ENCODE measurements at regions not wholly inside any gene's neighbourhood (a gene's known extent, or its start where the extent isn't known, plus 50 kb on each side); places are given as distances from the start of the nearest gene placed in this dataset.
"Not testable (repeated sequence)": the region's sequence is repeated elsewhere in the genome, so short reads cannot be mapped to it uniquely, and the experiment has no call there.

DNA sequence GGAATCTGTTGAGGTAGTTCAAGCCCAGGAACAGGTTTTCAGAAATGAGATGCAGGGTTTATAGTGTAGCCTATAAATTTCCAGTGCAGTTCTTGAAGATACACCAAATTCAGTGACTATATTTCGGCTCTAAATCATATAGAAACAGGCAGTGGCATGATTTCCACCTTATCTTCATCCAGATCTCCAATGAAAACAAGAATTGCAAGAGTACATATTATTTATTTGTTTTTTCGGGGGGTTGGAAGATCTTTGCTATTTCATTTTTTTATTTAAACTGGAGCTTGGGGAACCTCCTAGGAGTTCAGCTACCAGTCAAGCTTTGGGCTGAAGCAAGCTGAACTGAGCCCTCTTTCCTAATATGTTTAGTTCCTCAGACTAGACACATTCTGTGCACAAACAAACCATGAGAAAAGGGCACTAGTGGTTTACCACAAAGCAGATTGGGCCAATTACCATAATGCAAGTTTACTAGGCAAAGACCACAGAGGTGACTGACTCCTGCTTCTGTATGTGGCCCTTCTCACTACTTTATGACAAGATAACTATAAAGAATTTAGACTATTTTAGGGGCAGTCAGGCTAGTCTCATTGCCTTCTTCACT, 68.5 kb downstream of the RGS2 start:
- Mint-ChIP-seq H3K4me1 (no peaks in the 10 kb centered on the region), H3K27me3 (peaks cover 2 to 11% of the 10 kb centered on the region in 2 donors), H3K27ac (no peak overlapping the region), H3K9me3 (peaks cover 0 to 3% (median 0%) of the 10 kb centered on the region in 8 donors), H3K36me3 (no peaks in the 10 kb centered on the region), H3K4me3 (no peak overlapping the region)
- Histone ChIP-seq H3K36me3 (ENCODE audit: insufficient read depth, low read length) (no peaks in the 10 kb centered on the region), H3K27me3 (ENCODE audit: insufficient read depth, low read length) (no peaks in the 10 kb centered on the region), H3K27ac (ENCODE audit: low read depth, low read length) (no peak overlapping the region), H3K9me3 (ENCODE audit: control insufficient read depth in 1 of 2, low read length in 2 of 2) (no peaks in the 10 kb centered on the region), H3K4me1 (ENCODE audit: insufficient read depth, low read length) (no peaks in the 10 kb centered on the region), H3K4me3 (ENCODE audit: low read length in 2 of 2) (no peak overlapping the region)
- no peak for DNase-seq
- ChIA-PET CTCF (ENCODE audit: partially characterized antibody) (no interaction called here), POLR2A (ENCODE audit: partially characterized antibody) (no interaction called here)
- intact Hi-C loops (cut with micrococcal nuclease) = no loop called here

DNA sequence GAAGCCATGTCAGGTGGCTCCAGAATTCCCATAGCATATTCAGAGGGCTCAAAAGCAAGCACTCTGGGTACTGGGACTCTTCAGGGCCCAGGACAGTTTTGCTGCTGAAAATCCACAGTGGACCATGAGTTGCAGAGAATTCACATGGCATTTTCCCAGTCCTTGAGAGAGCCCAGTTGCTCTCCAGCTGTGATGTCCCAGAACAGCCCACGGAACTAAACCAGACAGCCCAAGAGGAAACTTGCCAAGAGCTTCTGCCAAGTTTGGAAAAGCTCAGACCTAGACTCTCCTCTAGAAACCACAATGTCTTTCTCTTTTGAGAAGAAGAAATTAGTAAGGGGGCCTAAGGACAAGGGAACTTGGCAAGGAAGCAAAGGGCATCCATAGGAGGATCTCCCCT, 69.4 kb downstream of the RGS2 start:
- H3K4me1 ChIP-seq (ENCODE audit: insufficient read depth, low read length) = no peaks in the 10 kb centered on the region
- H3K4me3 Mint-ChIP-seq = no peak overlapping the region
- POLR2A ChIA-PET (ENCODE audit: partially characterized antibody) = no interaction called here
- peaks cover 0 to 3% (median 0%) of the 10 kb centered on the region in 8 donors for H3K9me3 Mint-ChIP-seq
- H3K27ac ChIP-seq (ENCODE audit: low read depth, low read length) = no peak overlapping the region
- CTCF ChIA-PET (ENCODE audit: partially characterized antibody) = no interaction called here
- DNase-seq = no peak
- H3K27me3 ChIP-seq (ENCODE audit: insufficient read depth, low read length) = no peaks in the 10 kb centered on the region
- H3K36me3 Mint-ChIP-seq = no peaks in the 10 kb centered on the region
- H3K4me3 ChIP-seq (ENCODE audit: low read length in 2 of 2) = no peak overlapping the region
- peaks cover 2 to 11% of the 10 kb centered on the region in 2 donors for H3K27me3 Mint-ChIP-seq
- H3K9me3 ChIP-seq (ENCODE audit: control insufficient read depth in 1 of 2, low read length in 2 of 2) = no peaks in the 10 kb centered on the region
- intact Hi-C loops (cut with micrococcal nuclease) = no loop called here
- H3K36me3 ChIP-seq (ENCODE audit: insufficient read depth, low read length) = no peaks in the 10 kb centered on the region
- H3K4me1 Mint-ChIP-seq = no peaks in the 10 kb centered on the region
- H3K27ac Mint-ChIP-seq = no peak overlapping the region

DNA sequence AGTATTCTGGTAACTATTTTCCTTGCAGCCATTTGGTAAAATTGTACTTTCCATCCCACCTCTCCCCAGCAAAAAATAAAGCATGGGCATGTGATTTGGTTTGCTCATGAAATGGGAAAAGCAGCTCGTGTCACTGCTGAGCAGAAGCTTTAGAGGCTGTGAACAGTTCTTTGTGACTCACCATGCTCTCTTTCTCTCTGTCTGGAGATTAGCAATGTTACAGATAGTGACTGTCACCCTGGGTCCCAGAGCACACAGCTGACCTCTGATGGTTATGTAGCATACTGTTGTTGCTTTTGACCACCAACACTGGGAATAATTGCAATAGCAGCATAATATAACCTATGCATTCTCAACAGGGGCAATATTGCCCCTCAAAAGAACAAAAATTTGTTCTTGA, 70.6 kb downstream of the RGS2 start:
- H3K4me1 Mint-ChIP-seq = no peaks in the 10 kb centered on the region
- Histone ChIP-seq H3K27me3 (ENCODE audit: insufficient read depth, low read length) (no peaks in the 10 kb centered on the region), H3K9me3 (ENCODE audit: control insufficient read depth in 1 of 2, low read length in 2 of 2) (no peaks in the 10 kb centered on the region), H3K27ac (ENCODE audit: low read depth, low read length) (no peak overlapping the region), H3K36me3 (ENCODE audit: insufficient read depth, low read length) (no peaks in the 10 kb centered on the region), H3K4me3 (ENCODE audit: low read length in 2 of 2) (no peak overlapping the region), H3K4me1 (ENCODE audit: insufficient read depth, low read length) (no peaks in the 10 kb centered on the region)
- no peak for DNase-seq
- CTCF ChIA-PET (ENCODE audit: partially characterized antibody) = no interaction called here
- no peak overlapping the region for H3K4me3 Mint-ChIP-seq
- peaks cover 0 to 3% (median 0%) of the 10 kb centered on the region in 8 donors for H3K9me3 Mint-ChIP-seq
- peaks cover 2 to 5% of the 10 kb centered on the region in 2 donors for H3K27me3 Mint-ChIP-seq
- H3K27ac Mint-ChIP-seq = no peak overlapping the region
- POLR2A ChIA-PET (ENCODE audit: partially characterized antibody) = no interaction called here
- no peaks in the 10 kb centered on the region for H3K36me3 Mint-ChIP-seq
- intact Hi-C loops (cut with micrococcal nuclease) = no loop called here

DNA sequence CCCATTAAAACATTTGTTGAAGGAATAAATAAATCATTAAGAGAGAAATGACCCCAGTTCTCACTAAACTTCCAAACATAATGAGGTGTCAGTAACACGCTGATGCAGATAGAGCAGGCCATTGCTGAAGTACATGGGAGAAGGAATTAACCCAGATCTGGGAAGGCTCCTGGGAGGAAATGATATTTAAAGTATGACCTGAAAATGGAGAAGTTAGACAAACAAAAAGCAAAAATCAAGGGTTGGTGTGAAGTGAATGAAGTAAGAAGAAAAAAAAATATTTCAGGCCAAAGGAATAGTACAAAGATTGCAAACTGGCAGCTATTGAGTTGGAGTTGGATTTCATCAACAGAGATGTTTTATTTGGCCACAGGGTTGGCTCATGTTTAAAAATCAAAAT, 71.4 kb downstream of the RGS2 start:
- no peak overlapping the region for H3K27ac Mint-ChIP-seq
- intact Hi-C loops (cut with micrococcal nuclease) = no loop called here
- Histone ChIP-seq H3K27me3 (ENCODE audit: insufficient read depth, low read length) (no peaks in the 10 kb centered on the region), H3K9me3 (ENCODE audit: control insufficient read depth in 1 of 2, low read length in 2 of 2) (no peaks in the 10 kb centered on the region), H3K4me3 (ENCODE audit: low read length in 2 of 2) (no peak overlapping the region), H3K4me1 (ENCODE audit: insufficient read depth, low read length) (no peaks in the 10 kb centered on the region), H3K27ac (ENCODE audit: low read depth, low read length) (no peak overlapping the region), H3K36me3 (ENCODE audit: insufficient read depth, low read length) (no peaks in the 10 kb centered on the region)
- H3K9me3 Mint-ChIP-seq = peaks cover 0 to 3% (median 0%) of the 10 kb centered on the region in 8 donors
- ChIA-PET POLR2A (ENCODE audit: partially characterized antibody) (no interaction called here), CTCF (ENCODE audit: partially characterized antibody) (no interaction called here)
- no peaks in the 10 kb centered on the region for H3K4me1 Mint-ChIP-seq
- no peak for DNase-seq
- H3K36me3 Mint-ChIP-seq = no peaks in the 10 kb centered on the region
- H3K4me3 Mint-ChIP-seq = no peak overlapping the region
- H3K27me3 Mint-ChIP-seq = peaks cover 2% of the 10 kb centered on the region in 2 donors

DNA sequence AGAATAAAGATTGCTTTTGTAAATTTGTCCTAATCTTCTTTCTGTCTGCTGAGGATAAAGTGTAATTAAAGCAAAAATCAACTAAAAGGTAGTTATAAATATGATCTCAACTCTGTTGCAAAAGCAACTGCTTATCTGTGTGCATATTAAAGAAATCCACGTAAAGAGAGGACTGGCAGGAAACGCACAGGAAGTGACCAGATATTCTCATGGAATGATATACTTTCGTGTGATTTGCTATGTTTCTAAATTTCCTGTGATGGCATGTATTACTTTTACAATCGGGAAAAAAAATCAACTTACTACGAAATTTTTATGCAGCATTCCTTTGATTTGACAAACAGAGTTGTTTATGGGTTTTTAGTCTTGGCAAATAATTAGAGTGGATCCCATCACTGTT, 75.4 kb downstream of the RGS2 start:
- POLR2A ChIA-PET (ENCODE audit: partially characterized antibody) = no interaction called here
- Histone ChIP-seq H3K4me3 (ENCODE audit: low read length in 2 of 2) (no peak overlapping the region), H3K9me3 (ENCODE audit: control insufficient read depth in 1 of 2, low read length in 2 of 2) (no peaks in the 10 kb centered on the region)

DNA sequence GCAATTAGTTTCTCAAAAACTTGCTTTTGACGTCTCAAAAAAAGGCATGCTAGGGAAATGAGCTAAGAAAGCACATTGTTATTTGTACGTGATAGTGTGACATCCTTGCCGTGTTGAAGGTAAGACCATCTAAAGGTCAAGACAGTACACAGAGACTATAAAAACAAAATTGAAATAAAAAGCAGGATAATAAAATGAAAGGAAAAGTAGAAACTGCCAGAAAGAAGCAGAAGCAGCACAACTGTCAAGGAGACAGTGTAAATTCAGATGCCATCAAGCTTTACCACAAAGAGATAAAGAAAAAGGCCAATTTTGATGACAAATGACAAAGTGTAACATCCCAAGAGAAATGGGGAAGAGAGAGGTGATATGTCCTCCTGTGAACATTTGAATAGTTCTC, 76.5 kb downstream of the RGS2 start:
- H3K27me3 Mint-ChIP-seq; CTCF ChIA-PET (ENCODE audit: partially characterized antibody); H3K4me1 Mint-ChIP-seq; H3K36me3 ChIP-seq (ENCODE audit: insufficient read depth, low read length); H3K9me3 Mint-ChIP-seq; H3K4me3 Mint-ChIP-seq; POLR2A ChIA-PET (ENCODE audit: partially characterized antibody); intact Hi-C loops (cut with micrococcal nuclease); H3K27ac Mint-ChIP-seq; H3K27me3 ChIP-seq (ENCODE audit: insufficient read depth, low read length); H3K4me1 ChIP-seq (ENCODE audit: insufficient read depth, low read length); H3K27ac ChIP-seq (ENCODE audit: low read depth, low read length); H3K9me3 ChIP-seq (ENCODE audit: control insufficient read depth in 1 of 2, low read length in 2 of 2); H3K4me3 ChIP-seq (ENCODE audit: low read length in 2 of 2); H3K36me3 Mint-ChIP-seq; DNase-seq: not testable (repeated sequence)

More for the DNA sequence above, 75.4 kb downstream of the RGS2 start:
- H3K9me3 Mint-ChIP-seq = peaks cover 0 to 3% (median 1%) of the 10 kb centered on the region in 8 donors
- intact Hi-C loops (cut with micrococcal nuclease) = no loop called here
- Histone ChIP-seq H3K36me3 (ENCODE audit: insufficient read depth, low read length) (no peaks in the 10 kb centered on the region), H3K27ac (ENCODE audit: low read depth, low read length) (no peak overlapping the region), H3K27me3 (ENCODE audit: insufficient read depth, low read length) (no peaks in the 10 kb centered on the region), H3K4me1 (ENCODE audit: insufficient read depth, low read length) (no peaks in the 10 kb centered on the region)
- no peak overlapping the region for H3K4me3 Mint-ChIP-seq
- CTCF ChIA-PET (ENCODE audit: partially characterized antibody) = no interaction called here
- no peaks in the 10 kb centered on the region for H3K27me3 Mint-ChIP-seq
- H3K4me1 Mint-ChIP-seq = no peaks in the 10 kb centered on the region
- no peak overlapping the region for H3K27ac Mint-ChIP-seq
- DNase-seq = no peak
- H3K36me3 Mint-ChIP-seq = no peaks in the 10 kb centered on the region

DNA sequence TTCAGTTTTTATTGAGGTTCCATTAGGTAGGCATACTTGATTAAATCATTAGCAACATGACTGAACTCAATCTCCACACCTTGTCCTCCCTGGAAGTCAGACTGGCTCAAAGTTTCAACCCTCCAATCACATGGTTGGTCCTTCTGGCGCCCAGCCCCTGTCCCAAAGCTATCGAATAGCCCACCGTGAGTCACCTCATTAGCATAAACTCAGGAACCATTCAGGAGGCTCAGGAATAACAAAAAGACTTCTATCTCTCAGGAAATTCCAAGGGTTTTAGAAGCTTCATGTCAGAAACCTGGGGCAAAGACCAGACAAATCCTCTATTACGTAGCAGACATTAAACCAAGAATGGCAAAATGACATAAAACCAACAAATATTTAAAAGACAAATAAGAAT, 78.6 kb downstream of the RGS2 start:
- no peak overlapping the region for H3K27ac ChIP-seq (ENCODE audit: low read depth, low read length)
- H3K36me3 ChIP-seq (ENCODE audit: insufficient read depth, low read length) = no peaks in the 10 kb centered on the region
- H3K9me3 ChIP-seq (ENCODE audit: control insufficient read depth in 1 of 2, low read length in 2 of 2) = no peaks in the 10 kb centered on the region
- H3K27ac Mint-ChIP-seq = no peak overlapping the region
- ChIA-PET CTCF (ENCODE audit: partially characterized antibody) (no interaction called here), POLR2A (ENCODE audit: partially characterized antibody) (no interaction called here)
- H3K27me3 Mint-ChIP-seq = no peaks in the 10 kb centered on the region
- H3K4me3 Mint-ChIP-seq = no peak overlapping the region
- H3K4me1 Mint-ChIP-seq = no peaks in the 10 kb centered on the region
- no peaks in the 10 kb centered on the region for H3K4me1 ChIP-seq (ENCODE audit: insufficient read depth, low read length)
- no peaks in the 10 kb centered on the region for H3K27me3 ChIP-seq (ENCODE audit: insufficient read depth, low read length)
- no peak for DNase-seq
- no peak overlapping the region for H3K4me3 ChIP-seq (ENCODE audit: low read length in 2 of 2)
- intact Hi-C loops (cut with micrococcal nuclease) = no loop called here
- no peaks in the 10 kb centered on the region for H3K36me3 Mint-ChIP-seq
- peaks cover 0 to 2% (median 0%) of the 10 kb centered on the region in 8 donors for H3K9me3 Mint-ChIP-seq

DNA sequence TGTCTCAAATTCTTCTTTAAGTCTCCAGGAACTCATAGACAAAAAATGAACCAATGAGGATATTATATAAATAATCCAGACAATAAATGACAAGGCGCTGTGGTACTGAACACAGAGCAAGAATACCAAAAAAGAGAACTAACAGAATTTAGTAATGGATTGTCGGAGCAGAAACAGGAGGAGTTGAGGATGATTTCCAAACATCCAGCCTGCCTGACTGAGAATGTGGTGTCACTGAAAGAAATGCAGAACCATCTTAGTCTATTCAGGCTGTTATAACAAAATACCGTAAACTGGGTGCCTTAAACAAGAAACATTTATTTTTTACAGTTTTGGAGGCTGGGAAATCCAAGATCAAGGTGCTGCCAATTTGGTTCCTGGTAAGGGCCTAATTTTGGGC, 79.7 kb downstream of the RGS2 start:
- DNase-seq = no peak
- POLR2A ChIA-PET (ENCODE audit: partially characterized antibody) = no interaction called here
- H3K36me3 ChIP-seq (ENCODE audit: insufficient read depth, low read length) = no peaks in the 10 kb centered on the region
- no peaks in the 10 kb centered on the region for H3K9me3 ChIP-seq (ENCODE audit: control insufficient read depth in 1 of 2, low read length in 2 of 2)
- no peaks in the 10 kb centered on the region for H3K36me3 Mint-ChIP-seq
- no peaks in the 10 kb centered on the region for H3K27me3 ChIP-seq (ENCODE audit: insufficient read depth, low read length)
- no peak overlapping the region for H3K27ac Mint-ChIP-seq
- no peaks in the 10 kb centered on the region for H3K4me1 Mint-ChIP-seq
- CTCF ChIA-PET (ENCODE audit: partially characterized antibody) = no interaction called here
- H3K27me3 Mint-ChIP-seq = no peaks in the 10 kb centered on the region
- H3K4me1 ChIP-seq (ENCODE audit: insufficient read depth, low read length) = no peaks in the 10 kb centered on the region
- H3K4me3 Mint-ChIP-seq = no peak overlapping the region
- peaks cover 0 to 2% (median 0%) of the 10 kb centered on the region in 8 donors for H3K9me3 Mint-ChIP-seq
- intact Hi-C loops (cut with micrococcal nuclease) = no loop called here
- no peak overlapping the region for H3K4me3 ChIP-seq (ENCODE audit: low read length in 2 of 2)
- no peak overlapping the region for H3K27ac ChIP-seq (ENCODE audit: low read depth, low read length)

All from CD4-positive, alpha-beta memory T cell (primary cell).